GM19397 (cell line): ENCODE measurements at regions not wholly inside any gene's neighbourhood (a gene's known extent, or its start where the extent isn't known, plus 50 kb on each side); places are given as distances from the start of the nearest gene placed in this dataset.

ENCODE experiments used
- ATAC-seq: cut with Tn5 transposase; IDR thresholded peaks from one replicate; pipeline ENCODE4 v1.9.1; 2021; ENCODE audit warnings: mild to moderate bottlenecking, moderate library complexity; ENCODE audit not compliant: unreplicated experiment

DNA sequence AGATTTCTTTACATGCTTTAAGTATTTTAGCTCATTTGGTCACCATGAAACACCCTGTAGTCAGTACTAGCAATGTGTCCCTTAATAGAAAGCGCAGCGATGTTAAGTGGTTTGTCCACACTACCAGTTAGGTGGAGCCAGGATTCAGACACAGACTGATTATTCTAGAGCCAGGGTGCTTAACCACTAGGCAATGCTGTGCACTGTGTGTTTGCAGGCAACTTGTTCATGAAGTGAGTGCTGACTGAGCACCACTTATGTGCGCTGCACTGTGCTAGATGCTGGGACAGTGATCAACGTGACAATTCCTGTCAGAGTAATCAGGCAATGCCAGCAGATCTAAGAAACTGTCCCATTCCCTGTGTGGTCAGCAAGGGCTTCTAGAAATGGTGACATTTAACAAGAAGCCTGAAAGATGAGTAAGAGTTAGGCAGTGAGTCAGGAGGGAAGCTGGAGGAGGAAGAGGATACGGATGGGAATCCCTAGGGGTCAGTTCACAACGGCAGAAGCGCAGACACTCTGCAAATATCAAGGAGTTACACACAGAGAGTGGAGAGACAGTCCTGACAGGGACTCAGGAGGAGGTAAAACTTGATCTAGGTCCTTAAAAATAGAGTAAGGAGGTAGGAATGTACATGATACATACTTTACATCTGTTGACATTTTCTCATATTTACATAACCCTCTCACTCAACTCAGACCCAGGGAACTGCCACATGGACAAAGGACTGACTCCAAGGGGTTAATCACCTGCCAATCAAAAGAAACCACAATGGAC lies 69.7 kb upstream of the EGR2 start:
- ATAC-seq: no peak

DNA sequence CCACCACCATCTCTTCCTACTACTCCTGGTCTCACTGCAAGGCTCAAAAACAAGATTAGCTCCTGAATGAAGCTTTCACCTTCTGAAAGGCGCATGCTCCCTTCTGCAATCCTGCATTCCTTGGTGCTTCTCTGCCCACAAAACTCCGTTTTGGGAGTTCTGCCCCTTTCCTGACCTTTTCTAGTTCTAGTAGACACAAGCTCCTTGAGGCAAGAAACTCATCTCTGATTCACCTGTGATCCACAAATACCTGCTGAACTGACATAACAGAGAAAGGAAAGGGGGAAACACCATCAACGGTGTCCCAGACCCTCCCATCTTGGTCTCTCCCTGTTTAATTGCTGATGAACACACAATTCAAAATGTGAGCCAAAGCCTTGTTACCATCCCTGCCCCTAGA lies 64.0 kb upstream of the EGR2 start:
- no peak for ATAC-seq

DNA sequence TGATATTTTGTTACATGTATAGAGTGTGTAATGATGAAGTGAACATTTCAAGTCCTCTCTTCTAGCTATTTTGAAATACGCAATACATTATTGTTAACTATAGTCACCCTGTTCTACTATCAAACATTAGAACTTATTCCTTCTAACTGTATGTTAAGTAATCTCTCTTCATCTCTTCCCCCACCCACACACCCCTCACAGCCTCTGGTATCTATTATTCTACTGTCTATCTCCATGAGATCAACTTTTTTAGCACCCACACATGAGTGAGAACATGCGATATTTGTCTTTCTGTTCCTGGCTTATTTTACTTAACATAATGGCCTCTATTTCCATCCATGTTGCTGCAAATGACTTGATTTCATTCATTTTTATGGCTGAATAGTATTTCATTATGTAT lies 57.7 kb upstream of the EGR2 start:
- no peak for ATAC-seq

DNA sequence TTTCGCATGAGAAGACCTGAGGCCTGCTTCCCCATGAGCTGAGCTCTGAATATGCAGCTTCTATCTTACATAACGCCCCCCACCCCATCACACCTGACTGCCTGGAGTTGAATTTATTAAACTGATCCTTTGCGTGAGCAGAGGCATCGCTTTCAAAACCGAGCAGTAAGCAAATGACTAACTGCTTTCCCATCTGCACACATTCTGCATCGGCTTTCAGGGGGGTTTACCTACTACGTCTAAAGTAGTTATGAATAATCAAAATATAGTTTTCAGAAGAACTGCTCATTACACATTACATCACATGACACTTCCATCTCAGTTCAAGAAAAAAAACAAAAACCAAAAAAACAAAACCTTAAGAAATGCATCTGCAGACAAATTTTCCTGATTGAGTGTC lies 54.7 kb upstream of the EGR2 start:
- peak; percentile 84 for ATAC-seq

DNA sequence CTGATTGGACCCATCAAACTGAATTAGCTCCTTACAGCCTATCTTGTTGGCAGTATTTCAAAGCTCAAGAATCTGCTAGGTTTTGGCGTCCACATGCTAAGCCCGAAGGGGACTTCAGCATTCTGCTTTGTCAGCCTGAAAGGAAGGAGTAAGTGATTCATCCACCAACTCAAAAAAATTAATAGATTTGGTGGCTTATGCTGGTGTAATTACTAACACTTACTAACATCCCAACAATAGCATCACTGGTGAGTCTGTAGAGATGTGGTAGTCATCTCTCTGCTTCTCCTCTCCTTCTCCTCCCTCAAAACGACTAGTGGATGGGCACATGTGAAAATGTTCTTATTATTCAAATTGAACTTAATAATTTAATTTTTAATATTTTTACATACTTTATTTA lies 53.8 kb upstream of the EGR2 start:
- ATAC-seq: no peak

DNA sequence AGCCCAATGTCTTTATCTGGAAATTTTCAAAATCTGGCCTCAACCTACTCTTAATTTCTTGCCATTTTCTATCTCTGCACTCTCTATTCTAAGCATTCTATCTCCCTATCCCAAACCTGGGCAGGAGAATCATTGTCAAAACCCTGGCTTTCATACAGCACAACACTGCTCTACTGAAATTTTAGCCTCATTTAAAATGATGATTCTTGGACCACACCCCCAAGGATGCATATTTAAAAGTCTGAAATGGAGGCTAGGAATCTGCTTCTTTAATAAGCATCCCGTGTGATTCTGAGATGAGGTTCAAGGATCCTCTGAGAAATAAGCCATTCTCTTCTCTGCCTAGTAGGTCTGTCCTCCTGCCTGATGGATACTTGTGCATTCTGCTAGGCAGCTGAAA lies 50.8 kb upstream of the EGR2 start:
- ATAC-seq: no peak

DNA sequence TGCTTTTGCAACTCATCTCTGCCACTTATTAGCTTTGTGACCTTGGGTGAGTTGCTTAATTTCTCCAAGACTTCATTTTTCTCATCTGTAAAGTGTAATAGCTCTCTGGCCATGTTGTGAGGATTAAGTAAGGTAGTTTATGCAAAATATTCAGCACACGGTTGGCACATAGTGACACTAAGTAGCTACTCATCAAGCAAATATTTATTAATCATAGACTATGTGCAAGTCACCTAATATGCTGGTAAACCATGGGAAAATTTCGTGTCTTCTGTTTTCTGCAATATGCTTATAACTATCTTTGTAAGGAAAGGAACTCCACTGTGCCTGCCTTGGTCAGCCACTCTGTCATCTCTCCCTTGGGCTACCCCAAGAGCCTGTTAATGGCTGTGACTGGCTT lies 50.3 kb upstream of the EGR2 start:
- no peak for ATAC-seq
